Body of pancreas (tissue), 4 donors: ENCODE measurements at regions not wholly inside any gene's neighbourhood (a gene's known extent, or its start where the extent isn't known, plus 50 kb on each side); places are given as distances from the start of the nearest gene placed in this dataset.
"Not testable (repeated sequence)": the region's sequence is repeated elsewhere in the genome, so short reads cannot be mapped to it uniquely, and the experiment has no call there.

ENCODE experiments used
- ATAC-seq: fragments of 150-250 bp; one replicate; pipeline ENCODE4 v1.9.1; 2016
- DNase-seq, 4 donors: peaks; one replicate each; pipeline ENCODE4 v3.0.0-alpha.2; 2019
- H3K27ac ChIP-seq, 4 donors: fragments of 200-600 bp; sonication (generic); 1 replicate in 3 of 4; 2 replicates in 1 of 4; pipeline versions ENCODE4 v1.5.1 to v1.6.1; 2016 to 2019; ENCODE audit warnings: mild to moderate bottlenecking in 1 of 4, mixed read lengths in 1 of 4, moderate library complexity in 1 of 4
- H3K27me3 ChIP-seq, 2 donors: fragments of 200-600 bp; sonication (generic); one replicate each; pipeline ENCODE4 v1.6.0; 2016; ENCODE audit warnings: mild to moderate bottlenecking in 1 of 2
- H3K36me3 ChIP-seq, 2 donors: fragments of 200-600 bp; sonication (generic); replicated peaks in 1 of 2; 2 replicates each; pipeline ENCODE4 v1.5.1; 2016; ENCODE audit warnings: low read depth in 2 of 2; ENCODE audit not compliant: insufficient read depth in 1 of 2
- H3K4me1 ChIP-seq: fragments of 200-600 bp; sonication (generic); one replicate; pipeline ENCODE4 v1.6.0; 2016
- H3K4me3 ChIP-seq, 2 donors: fragments of 200-600 bp; sonication (generic); 1 replicate in 1 of 2; 2 replicates in 1 of 2; pipeline ENCODE4 v1.5.1; 2016 to 2019
- H3K9me3 ChIP-seq, 3 donors: fragments of 200-600 bp; sonication (generic); 1 replicate in 2 of 3; 2 replicates in 1 of 3; pipeline ENCODE4 v1.5.1; 2016
- CTCF ChIP-seq, 7 experiments: fragments of 450-650 bp in 4 of 7; fragments of 200-600 bp in 3 of 7; sonication (generic) in 3 of 7; IDR thresholded peaks; one replicate each; pipeline ENCODE4 v1.5.1; 2016 to 2019; ENCODE audit warnings: antibody characterized with exemption in 7 of 7
- POLR2A ChIP-seq, 3 donors: fragments of 450-650 bp; IDR thresholded peaks; one replicate each; pipeline ENCODE4 v1.6.1; 2016; ENCODE audit warnings: antibody characterized with exemption in 3 of 3, mild to moderate bottlenecking in 2 of 3
- WGBS, 2 donors: methylation state at CpG; one replicate each; pipeline ENCODE4 v1.1.5; 2017; 5-methylcytosine and 5-hydroxymethylcytosine counted together
- intact Hi-C: fragments of 100-400 bp; cut with DNase I; formaldehyde crosslinking; loops from one replicate; pipeline ENCODE4 v1.15.1; 2023

GRCh38 chr1:60664086-60664625, 418.2 kb upstream of the NFIA start:
- 75 to 82% methylated on average over 2 of the region's 2 CpGs for WGBS, 2 donors
- intact Hi-C loops, result no loop called here

GRCh38 chr1:60662486-60663044, 419.8 kb upstream of the NFIA start:
- no peaks in the 10 kb centered on the region for H3K4me1 ChIP-seq
- ATAC-seq (no peak), DNase-seq (peak in 2 of 4 donors; percentile 6 to 20)
- no peaks in the 10 kb centered on the region for H3K9me3 ChIP-seq
- TF ChIP-seq POLR2A (IDR thresholded peaks at IDR 0.05), result no peak
- TF ChIP-seq CTCF (IDR thresholded peaks at IDR 0.05), result no peak
- H3K27ac ChIP-seq, result no peak overlapping the region
- intact Hi-C loops, result no loop called here
- H3K27me3 ChIP-seq, result no peaks in the 10 kb centered on the region
- 53 to 73% methylated on average over 3 of the region's 3 CpGs for WGBS, 2 donors
- H3K4me3 ChIP-seq, result no peak overlapping the region
- no peaks in the 10 kb centered on the region for H3K36me3 ChIP-seq

More at GRCh38 chr1:60664086-60664625, 418.2 kb upstream of the NFIA start:
- Histone ChIP-seq H3K4me3 (no peak overlapping the region), H3K36me3 (no peaks in the 10 kb centered on the region), H3K27me3 (no peaks in the 10 kb centered on the region), H3K27ac (no peak overlapping the region), H3K4me1 (no peaks in the 10 kb centered on the region), H3K9me3 (no peaks in the 10 kb centered on the region)
- DNase-seq, result no peak
- TF ChIP-seq CTCF (IDR thresholded peaks at IDR 0.05) (no peak), POLR2A (IDR thresholded peaks at IDR 0.05) (no peak)
- ATAC-seq, result no peak

- WGBS, 2 donors, result 67 to 81% methylated on average over 4 of the region's 4 CpGs
- Histone ChIP-seq H3K4me3 (no peak overlapping the region), H3K27ac (no peak overlapping the region), H3K4me1 (no peaks in the 10 kb centered on the region), H3K9me3 (no peaks in the 10 kb centered on the region), H3K27me3 (no peaks in the 10 kb centered on the region), H3K36me3 (no peaks in the 10 kb centered on the region)
- intact Hi-C loops, result no loop called here
- TF ChIP-seq CTCF (IDR thresholded peaks at IDR 0.05), result no peak
- ATAC-seq, result no peak
- DNase-seq, result no peak
These were observed 424.4 kb upstream of the NFIA start for GRCh38 chr1:60657926-60658325.

GRCh38 chr1:60655679-60656355, 426.5 kb upstream of the NFIA start:
- H3K36me3 ChIP-seq, result no peaks in the 10 kb centered on the region
- ATAC-seq, result no peak
- no peak overlapping the region for H3K4me3 ChIP-seq
- no peaks in the 10 kb centered on the region for H3K9me3 ChIP-seq
- H3K4me1 ChIP-seq, result no peaks in the 10 kb centered on the region
- intact Hi-C loops, result no loop called here
- no peak for DNase-seq
- H3K27ac ChIP-seq, result no peak overlapping the region
- no peaks in the 10 kb centered on the region for H3K27me3 ChIP-seq
- WGBS, 2 donors, result 42 to 53% methylated on average over 2 of the region's 2 CpGs
- TF ChIP-seq CTCF (IDR thresholded peaks at IDR 0.05) (no peak), POLR2A (IDR thresholded peaks at IDR 0.05) (no peak)

- H3K27me3 ChIP-seq, ATAC-seq, H3K4me1 ChIP-seq, H3K4me3 ChIP-seq, DNase-seq, H3K36me3 ChIP-seq, intact Hi-C loops, H3K9me3 ChIP-seq, H3K27ac ChIP-seq: not testable (repeated sequence)
- 83 to 86% methylated on average over 26 to 32 of the region's 32 CpGs for WGBS, 2 donors
These were observed 442.3 kb upstream of the NFIA start for GRCh38 chr1:60640033-60640551.
